WTC11 (cell line): ENCODE measurements at regions not wholly inside any gene's neighbourhood (a gene's known extent, or its start where the extent isn't known, plus 50 kb on each side); places are given as distances from the start of the nearest gene placed in this dataset.

Experiments
- ATF2 ChIP-seq: sonication (generic); formaldehyde crosslinking; IDR thresholded peaks from 2 replicates; pipeline ENCODE4 v1.8.1; 2022; ENCODE audit warnings: low read depth, missing genetic modification reagents, borderline replicate concordance
- ESRRA ChIP-seq: sonication (generic); formaldehyde crosslinking; IDR thresholded peaks from 2 replicates; pipeline ENCODE4 v1.8.1; 2022; ENCODE audit warnings: mild to moderate bottlenecking, missing genetic modification reagents, borderline replicate concordance
- MAX ChIP-seq: sonication (generic); formaldehyde crosslinking; IDR thresholded peaks from 2 replicates; pipeline ENCODE4 v1.8.0; 2022; ENCODE audit warnings: mild to moderate bottlenecking, missing genetic modification reagents
- NFE2L1 ChIP-seq: sonication (generic); formaldehyde crosslinking; IDR thresholded peaks from 2 replicates; pipeline ENCODE4 v1.8.1; 2023; ENCODE audit warnings: missing genetic modification reagents
- TCF7 ChIP-seq: sonication (generic); formaldehyde crosslinking; IDR thresholded peaks from 2 replicates; pipeline ENCODE4 v1.8.0; 2022; ENCODE audit warnings: mild to moderate bottlenecking, low read depth, missing genetic modification reagents, moderate library complexity
- ZNF281 ChIP-seq: sonication (generic); formaldehyde crosslinking; IDR thresholded peaks from 2 replicates; pipeline ENCODE4 v1.8.0; 2023; ENCODE audit warnings: mild to moderate bottlenecking, missing genetic modification reagents
- ZNF416 ChIP-seq: fragments of 250-450 bp; sonication (Bioruptor Pico); IDR thresholded peaks from 2 replicates; pipeline ENCODE4 v1.9.0; 2021; ENCODE audit warnings: mild to moderate bottlenecking, inconsistent platforms
- ZNF425 ChIP-seq: fragments of 250-450 bp; sonication (Bioruptor Pico); conservative IDR thresholded peaks from 2 replicates; pipeline ENCODE4 v1.9.0; 2021; ENCODE audit warnings: mild to moderate bottlenecking
- TF ChIP-seq, protein P1 (sequence below): fragments of 200-600 bp; IDR thresholded peaks from 2 replicates; pipeline ENCODE4 v1.8.0; 2022; ENCODE audit warnings: antibody characterized with exemption

DNA sequence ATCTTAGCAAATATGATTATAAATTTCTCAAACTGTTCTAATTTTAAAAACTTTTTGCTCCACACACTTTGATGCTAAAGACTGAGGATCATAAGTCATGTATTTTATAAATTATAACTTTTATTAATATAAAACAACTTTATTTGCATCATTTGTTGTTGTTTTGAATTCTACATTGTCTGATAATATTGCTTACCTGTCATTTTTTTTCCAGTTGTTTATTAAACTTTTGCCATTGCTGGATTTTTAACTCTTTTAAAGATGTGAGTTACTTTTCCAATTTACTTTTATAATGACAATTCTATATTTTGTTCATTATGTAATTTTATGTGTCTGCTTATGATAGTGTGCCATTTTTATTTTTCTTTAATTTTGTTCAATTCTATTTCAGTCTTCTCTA is 2071.2 kb upstream of the C9orf72 start:
- TF ChIP-seq MAX (no peak), ESRRA (CRISPR knock-in tag) (no peak), TCF7 (CRISPR knock-in tag) (no peak), NFE2L1 (no peak), ZNF416 (CRISPR knock-in tag) (no peak), ZNF425 (no peak), ATF2 (CRISPR knock-in tag) (no peak), ZNF281 (no peak)
- TF ChIP-seq, protein P1, sequence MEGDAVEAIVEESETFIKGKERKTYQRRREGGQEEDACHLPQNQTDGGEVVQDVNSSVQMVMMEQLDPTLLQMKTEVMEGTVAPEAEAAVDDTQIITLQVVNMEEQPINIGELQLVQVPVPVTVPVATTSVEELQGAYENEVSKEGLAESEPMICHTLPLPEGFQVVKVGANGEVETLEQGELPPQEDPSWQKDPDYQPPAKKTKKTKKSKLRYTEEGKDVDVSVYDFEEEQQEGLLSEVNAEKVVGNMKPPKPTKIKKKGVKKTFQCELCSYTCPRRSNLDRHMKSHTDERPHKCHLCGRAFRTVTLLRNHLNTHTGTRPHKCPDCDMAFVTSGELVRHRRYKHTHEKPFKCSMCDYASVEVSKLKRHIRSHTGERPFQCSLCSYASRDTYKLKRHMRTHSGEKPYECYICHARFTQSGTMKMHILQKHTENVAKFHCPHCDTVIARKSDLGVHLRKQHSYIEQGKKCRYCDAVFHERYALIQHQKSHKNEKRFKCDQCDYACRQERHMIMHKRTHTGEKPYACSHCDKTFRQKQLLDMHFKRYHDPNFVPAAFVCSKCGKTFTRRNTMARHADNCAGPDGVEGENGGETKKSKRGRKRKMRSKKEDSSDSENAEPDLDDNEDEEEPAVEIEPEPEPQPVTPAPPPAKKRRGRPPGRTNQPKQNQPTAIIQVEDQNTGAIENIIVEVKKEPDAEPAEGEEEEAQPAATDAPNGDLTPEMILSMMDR = no peak
